Mesodermal cell (in vitro differentiated cells): ENCODE measurements at regions not wholly inside any gene's neighbourhood (a gene's known extent, or its start where the extent isn't known, plus 50 kb on each side); places are given as distances from the start of the nearest gene placed in this dataset.

ENCODE experiments used
- H3K27ac ChIP-seq: 2 replicates; pipeline ENCODE4 v1.7.0; 2013; ENCODE audit warnings: mild to moderate bottlenecking, low read depth, low read length, moderate library complexity; ENCODE audit not compliant: severe bottlenecking
- H3K36me3 ChIP-seq: 2 replicates; pipeline ENCODE4 v1.7.1; 2013; ENCODE audit warnings: mild to moderate bottlenecking, low read length, moderate library complexity; ENCODE audit not compliant: control insufficient read depth, insufficient read depth
- H3K4me1 ChIP-seq: one replicate; pipeline ENCODE4 v1.7.1; 2013; ENCODE audit warnings: mild to moderate bottlenecking, low read length; ENCODE audit not compliant: insufficient read depth, control insufficient read depth, poor library complexity, severe bottlenecking
- H3K4me3 ChIP-seq: 2 replicates; pipeline ENCODE4 v1.7.0; 2013; ENCODE audit warnings: low read length, control low read depth, mild to moderate bottlenecking; ENCODE audit not compliant: insufficient read depth, poor library complexity, severe bottlenecking; ENCODE audit errors: extremely low read depth
- H3K9me3 ChIP-seq: 2 replicates; pipeline ENCODE4 v1.7.1; 2013; ENCODE audit warnings: mild to moderate bottlenecking, low read length, moderate library complexity; ENCODE audit not compliant: control insufficient read depth
- WGBS, 2 experiments: methylation state at CpG; one replicate each; pipeline ENCODE4 v1.1.5; 2013; ENCODE audit warnings: missing lambda C conversion rate in 2 of 2; ENCODE audit not compliant: insufficient coverage in 2 of 2; 5-methylcytosine and 5-hydroxymethylcytosine counted together

- no peaks in the 10 kb centered on the region for H3K36me3 ChIP-seq
- WGBS, 2 experiments = 83% methylated on average over 1 of the region's 1 CpG; no CpG with 5 or more reads in 1 of the 2 experiments
- H3K4me1 ChIP-seq = peaks cover 4% of the 10 kb centered on the region
- no peaks in the 10 kb centered on the region for H3K9me3 ChIP-seq
- no peak overlapping the region for H3K27ac ChIP-seq
- H3K4me3 ChIP-seq = no peak overlapping the region
Observed at GRCh38 chr12:89879766-89880165, 171.1 kb upstream of the ATP2B1 start.

GRCh38 chr12:89878950-89879349, 170.3 kb upstream of the ATP2B1 start:
- WGBS, 2 experiments = no CpG with 5 or more reads among the region's 2 CpGs

GRCh38 chr12:89878327-89878726, 169.7 kb upstream of the ATP2B1 start:
- H3K36me3 ChIP-seq = no peaks in the 10 kb centered on the region
- H3K4me3 ChIP-seq = no peak overlapping the region
- peaks cover 10% of the 10 kb centered on the region for H3K4me1 ChIP-seq
- no peak overlapping the region for H3K27ac ChIP-seq
- WGBS, 2 experiments = 84 to 100% methylated on average over 3 to 6 of the region's 6 CpGs
- no peaks in the 10 kb centered on the region for H3K9me3 ChIP-seq

More at GRCh38 chr12:89878950-89879349, 170.3 kb upstream of the ATP2B1 start:
- Histone ChIP-seq H3K27ac (no peak overlapping the region), H3K36me3 (no peaks in the 10 kb centered on the region), H3K9me3 (no peaks in the 10 kb centered on the region), H3K4me3 (no peak overlapping the region), H3K4me1 (peaks cover 5% of the 10 kb centered on the region)

GRCh38 chr12:89877671-89878070, 169.0 kb upstream of the ATP2B1 start:
- H3K9me3 ChIP-seq = no peaks in the 10 kb centered on the region
- peaks cover 10% of the 10 kb centered on the region for H3K4me1 ChIP-seq
- H3K27ac ChIP-seq = no peak overlapping the region
- H3K36me3 ChIP-seq = no peaks in the 10 kb centered on the region
- H3K4me3 ChIP-seq = no peak overlapping the region
- no CpG with 5 or more reads among the region's 3 CpGs for WGBS, 2 experiments

GRCh38 chr12:89877136-89877535, 168.5 kb upstream of the ATP2B1 start:
- Histone ChIP-seq H3K27ac (no peak overlapping the region), H3K36me3 (no peaks in the 10 kb centered on the region), H3K9me3 (no peaks in the 10 kb centered on the region), H3K4me1 (peaks cover 10% of the 10 kb centered on the region), H3K4me3 (no peak overlapping the region)
- WGBS, 2 experiments = 100% methylated on average over 2 of the region's 3 CpGs

- Histone ChIP-seq H3K27ac (no peak overlapping the region), H3K4me3 (no peak overlapping the region), H3K4me1 (peaks cover 6% of the 10 kb centered on the region), H3K36me3 (no peaks in the 10 kb centered on the region), H3K9me3 (peaks cover 6% of the 10 kb centered on the region)
- 80% methylated on average over 1 of the region's 1 CpG; no CpG with 5 or more reads in 1 of the 2 experiments for WGBS, 2 experiments
Observed at GRCh38 chr12:89875809-89876208, 167.2 kb upstream of the ATP2B1 start.

- Histone ChIP-seq H3K4me3 (no peak overlapping the region), H3K36me3 (no peaks in the 10 kb centered on the region), H3K9me3 (peaks cover 6% of the 10 kb centered on the region), H3K4me1 (peaks cover 6% of the 10 kb centered on the region), H3K27ac (no peak overlapping the region)
- no CpG with 5 or more reads among the region's 2 CpGs for WGBS, 2 experiments
Observed at GRCh38 chr12:89875225-89875624, 166.6 kb upstream of the ATP2B1 start.

GRCh38 chr12:89874146-89874545, 165.5 kb upstream of the ATP2B1 start:
- H3K4me3 ChIP-seq = no peak overlapping the region
- H3K36me3 ChIP-seq = no peaks in the 10 kb centered on the region
- H3K27ac ChIP-seq = no peak overlapping the region
- peaks cover 6% of the 10 kb centered on the region for H3K9me3 ChIP-seq
- peaks cover 6% of the 10 kb centered on the region for H3K4me1 ChIP-seq
- 100% methylated on average over 3 of the region's 5 CpGs for WGBS, 2 experiments

GRCh38 chr12:89873745-89874144, 165.1 kb upstream of the ATP2B1 start:
- Histone ChIP-seq H3K27ac (peak overlapping the region; percentile 31), H3K36me3 (no peaks in the 10 kb centered on the region), H3K4me3 (no peak overlapping the region), H3K4me1 (peaks cover 6% of the 10 kb centered on the region), H3K9me3 (peaks cover 6% of the 10 kb centered on the region)
- 80 to 86% methylated on average over 2 to 4 of the region's 4 CpGs for WGBS, 2 experiments

GRCh38 chr12:89872922-89873630, 164.4 kb upstream of the ATP2B1 start:
- H3K36me3 ChIP-seq = no peaks in the 10 kb centered on the region
- H3K27ac ChIP-seq = no peak overlapping the region
- no peak overlapping the region for H3K4me3 ChIP-seq
- WGBS, 2 experiments = no CpG with 5 or more reads among the region's 6 CpGs
- H3K4me1 ChIP-seq = peaks cover 6% of the 10 kb centered on the region
- peaks cover 6% of the 10 kb centered on the region for H3K9me3 ChIP-seq

GRCh38 chr12:89870413-89871184, 162.0 kb upstream of the ATP2B1 start:
- peaks cover 6% of the 10 kb centered on the region for H3K4me1 ChIP-seq
- H3K36me3 ChIP-seq = no peaks in the 10 kb centered on the region
- H3K9me3 ChIP-seq = peaks cover 6% of the 10 kb centered on the region
- 100% methylated on average over 1 of the region's 6 CpGs; no CpG with 5 or more reads in 1 of the 2 experiments for WGBS, 2 experiments
- H3K27ac ChIP-seq = no peak overlapping the region
- H3K4me3 ChIP-seq = no peak overlapping the region
